Fibroblast of pulmonary artery (primary cell): ENCODE measurements at regions not wholly inside any gene's neighbourhood (a gene's known extent, or its start where the extent isn't known, plus 50 kb on each side); places are given as distances from the start of the nearest gene placed in this dataset.
A peak's percentile ranks its signal among the peaks of the same experiment; 100 is the strongest.
"Not testable (repeated sequence)": the region's sequence is repeated elsewhere in the genome, so short reads cannot be mapped to it uniquely, and the experiment has no call there.

Experiments used
- DNase-seq: peaks from one replicate; pipeline ENCODE4 v3.0.0-alpha.2; 2010; ENCODE audit warnings: low read depth
- H3K4me3 ChIP-seq: replicated peaks from 2 replicates; pipeline ENCODE4 v1.5.1; 2011; ENCODE audit warnings: low read depth, mild to moderate bottlenecking, control low read depth, low read length, moderate library complexity
- TF ChIP-seq, protein P1 (sequence below): IDR thresholded peaks from 2 replicates; pipeline ENCODE4 v1.5.1; 2011; ENCODE audit warnings: mild to moderate bottlenecking, control low read depth, low read length, inconsistent platforms; ENCODE audit errors: missing control alignments

- TF ChIP-seq, protein P1, sequence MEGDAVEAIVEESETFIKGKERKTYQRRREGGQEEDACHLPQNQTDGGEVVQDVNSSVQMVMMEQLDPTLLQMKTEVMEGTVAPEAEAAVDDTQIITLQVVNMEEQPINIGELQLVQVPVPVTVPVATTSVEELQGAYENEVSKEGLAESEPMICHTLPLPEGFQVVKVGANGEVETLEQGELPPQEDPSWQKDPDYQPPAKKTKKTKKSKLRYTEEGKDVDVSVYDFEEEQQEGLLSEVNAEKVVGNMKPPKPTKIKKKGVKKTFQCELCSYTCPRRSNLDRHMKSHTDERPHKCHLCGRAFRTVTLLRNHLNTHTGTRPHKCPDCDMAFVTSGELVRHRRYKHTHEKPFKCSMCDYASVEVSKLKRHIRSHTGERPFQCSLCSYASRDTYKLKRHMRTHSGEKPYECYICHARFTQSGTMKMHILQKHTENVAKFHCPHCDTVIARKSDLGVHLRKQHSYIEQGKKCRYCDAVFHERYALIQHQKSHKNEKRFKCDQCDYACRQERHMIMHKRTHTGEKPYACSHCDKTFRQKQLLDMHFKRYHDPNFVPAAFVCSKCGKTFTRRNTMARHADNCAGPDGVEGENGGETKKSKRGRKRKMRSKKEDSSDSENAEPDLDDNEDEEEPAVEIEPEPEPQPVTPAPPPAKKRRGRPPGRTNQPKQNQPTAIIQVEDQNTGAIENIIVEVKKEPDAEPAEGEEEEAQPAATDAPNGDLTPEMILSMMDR: no peak
- no peak overlapping the region for H3K4me3 ChIP-seq
- DNase-seq: no peak
Measured at GRCh38 chr14:34283590-34283989, 178.4 kb downstream of the SPTSSA start.

DNA sequence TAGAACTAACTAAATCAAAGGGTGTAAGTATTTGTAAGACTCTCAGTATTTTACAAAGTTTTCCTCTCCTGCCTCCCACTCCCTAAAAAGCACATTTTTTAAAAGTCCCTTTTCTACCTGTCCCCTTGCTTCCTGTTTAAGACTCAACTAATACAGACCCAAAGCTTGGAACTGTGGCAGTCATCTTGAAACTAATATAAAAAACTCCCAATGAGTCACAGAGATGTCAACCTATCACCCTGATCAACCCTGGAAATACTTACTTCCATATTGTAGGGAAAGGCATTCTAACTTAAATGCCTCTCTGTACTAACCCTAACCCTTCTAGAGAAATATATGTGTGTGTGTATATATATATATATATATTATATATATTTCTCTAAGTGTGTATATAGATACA, 184.8 kb downstream of the SPTSSA start:
- TF ChIP-seq, protein P1: no peak
- no peak for DNase-seq
- H3K4me3 ChIP-seq: no peak overlapping the region

- no peak for DNase-seq
- no peak overlapping the region for H3K4me3 ChIP-seq
- TF ChIP-seq, protein P1: no peak
Measured at GRCh38 chr14:34275530-34275929, 186.5 kb downstream of the SPTSSA start.

GRCh38 chr14:34275078-34275477, 187.0 kb downstream of the SPTSSA start:
- TF ChIP-seq, protein P1: no peak
- no peak for DNase-seq
- H3K4me3 ChIP-seq: no peak overlapping the region

GRCh38 chr14:34273716-34274115, 188.3 kb downstream of the SPTSSA start:
- not testable (repeated sequence) for H3K4me3 ChIP-seq

DNA sequence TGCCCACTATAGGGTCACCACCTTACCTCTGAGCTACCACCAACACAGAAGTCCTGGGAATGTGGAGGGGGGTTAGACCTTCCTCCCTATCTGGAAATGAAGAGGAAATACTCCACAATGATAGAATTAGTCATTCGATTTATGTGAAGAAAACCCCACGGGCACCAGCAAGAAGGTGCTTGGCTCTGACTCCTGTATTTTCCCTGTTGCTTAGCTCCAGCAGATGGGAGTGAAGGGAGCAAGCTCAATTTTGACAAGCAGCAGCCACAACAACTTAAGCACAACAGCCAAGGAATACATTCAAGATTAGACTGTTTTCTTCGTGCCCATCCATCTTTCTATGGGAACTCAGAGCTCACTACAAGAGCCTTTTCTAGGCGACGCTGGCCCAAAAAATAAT, 191.7 kb downstream of the SPTSSA start:
- peak; percentile 1 for DNase-seq
- TF ChIP-seq, protein P1: no peak
- no peak overlapping the region for H3K4me3 ChIP-seq

More at GRCh38 chr14:34273716-34274115, 188.3 kb downstream of the SPTSSA start:
- DNase-seq: not testable (repeated sequence)

GRCh38 chr14:34266344-34266743, 195.7 kb downstream of the SPTSSA start:
- H3K4me3 ChIP-seq: no peak overlapping the region
- TF ChIP-seq, protein P1: no peak
- DNase-seq: no peak
